ENCODE measurements at regions not wholly inside any gene's neighbourhood (a gene's known extent, or its start where the extent isn't known, plus 50 kb on each side); places are given as distances from the start of the nearest gene placed in this dataset.

GRCh38 chr6:168856914-168857313 is 396.7 kb downstream of the THBS2 start:
- WGBS (ENCODE audit: low lambda C conversion rate): 22% methylated on average over 7 of the region's 7 CpGs
- H3K27ac ChIP-seq (ENCODE audit: low read depth in 2 of 2, low read length in 1 of 2): no peak overlapping the region

More at GRCh38 chr6:168856914-168857313, 396.7 kb downstream of the THBS2 start:
- TF ChIP-seq RAD21 (IDR thresholded peaks at IDR 0.05; ENCODE audit: low read length) (no peak), RXRA (IDR thresholded peaks at IDR 0.05; ENCODE audit: borderline replicate concordance, low read depth) (no peak), USF1 (IDR thresholded peaks at IDR 0.05; ENCODE audit: borderline replicate concordance, low read depth) (no peak), GABPA (IDR thresholded peaks at IDR 0.05; ENCODE audit: low read depth) (no peak), RCOR1 (IDR thresholded peaks at IDR 0.05; ENCODE audit: low read length) (no peak), YY1 (IDR thresholded peaks at IDR 0.05; ENCODE audit: low read depth) (no peak), FOSL2 (IDR thresholded peaks at IDR 0.05; ENCODE audit: borderline replicate concordance, low read depth) (no peak), ELF1 (IDR thresholded peaks at IDR 0.05) (no peak), IRF3 (IDR thresholded peaks at IDR 0.05; ENCODE audit: low read depth, low read length) (no peak), EZH2phosphoT487 (IDR thresholded peaks at IDR 0.05; ENCODE audit: borderline replicate concordance, low read depth) (no peak), TCF12 (IDR thresholded peaks at IDR 0.05) (no peak), CHD2 (IDR thresholded peaks at IDR 0.05; ENCODE audit: low read length, partially characterized antibody) (no peak), USF2 (IDR thresholded peaks at IDR 0.05; ENCODE audit: borderline replicate concordance, low read depth, low read length) (no peak), MXI1 (IDR thresholded peaks at IDR 0.05; ENCODE audit: low read depth, low read length) (no peak), SIN3A (IDR thresholded peaks at IDR 0.05; ENCODE audit: borderline replicate concordance, low read depth, low read length) (no peak), NFIC (IDR thresholded peaks at IDR 0.05; ENCODE audit: borderline replicate concordance) (no peak), PBX3 (IDR thresholded peaks at IDR 0.05) (no peak), MEF2A (IDR thresholded peaks at IDR 0.05; ENCODE audit: borderline replicate concordance, low read depth) (no peak)
- H3K27me3 ChIP-seq (ENCODE audit: insufficient read depth): no peaks in the 10 kb centered on the region
- no peak overlapping the region for H3K9ac ChIP-seq
- no peak overlapping the region for H3K4me3 ChIP-seq (ENCODE audit: low read depth in 2 of 2, low read length in 1 of 2)
- no peaks in the 10 kb centered on the region; a peak in 1 of 4 replicates for H3K4me1 ChIP-seq (ENCODE audit: control insufficient read depth in 1 of 2, insufficient read depth in 2 of 2, low read depth in 1 of 2, low read length in 1 of 2)
- no peak overlapping the region for H2AFZ ChIP-seq (ENCODE audit: low read depth)
- H3K79me2 ChIP-seq (ENCODE audit: insufficient read depth): no peaks in the 10 kb centered on the region
- H3F3A ChIP-seq (replicated peaks; ENCODE audit: insufficient read depth): no peaks in the 10 kb centered on the region
- no peaks in the 10 kb centered on the region for H4K20me1 ChIP-seq (ENCODE audit: insufficient read depth)
- ChIA-PET CTCF (no interaction called here), POLR2A (no interaction called here)
- no peaks in the 10 kb centered on the region for H3K9me2 ChIP-seq
- H3K36me3 ChIP-seq (replicated peaks in 1 of 2; ENCODE audit: control insufficient read depth in 1 of 2, insufficient read depth in 2 of 2, low read length in 1 of 2): no peaks in the 10 kb centered on the region
- H3K9me3 ChIP-seq: no peaks in the 10 kb centered on the region
- H3K4me2 ChIP-seq: no peak overlapping the region
- no peak for DNase-seq
